HG02588 (cell line): ENCODE measurements at regions not wholly inside any gene's neighbourhood (a gene's known extent, or its start where the extent isn't known, plus 50 kb on each side); places are given as distances from the start of the nearest gene placed in this dataset.
"Not testable (repeated sequence)": the region's sequence is repeated elsewhere in the genome, so short reads cannot be mapped to it uniquely, and the experiment has no call there.

Source experiments
- ATAC-seq: cut with Tn5 transposase; IDR thresholded peaks from one replicate; pipeline ENCODE4 v1.9.1; 2021; ENCODE audit warnings: mild to moderate bottlenecking, moderate library complexity; ENCODE audit not compliant: unreplicated experiment

DNA sequence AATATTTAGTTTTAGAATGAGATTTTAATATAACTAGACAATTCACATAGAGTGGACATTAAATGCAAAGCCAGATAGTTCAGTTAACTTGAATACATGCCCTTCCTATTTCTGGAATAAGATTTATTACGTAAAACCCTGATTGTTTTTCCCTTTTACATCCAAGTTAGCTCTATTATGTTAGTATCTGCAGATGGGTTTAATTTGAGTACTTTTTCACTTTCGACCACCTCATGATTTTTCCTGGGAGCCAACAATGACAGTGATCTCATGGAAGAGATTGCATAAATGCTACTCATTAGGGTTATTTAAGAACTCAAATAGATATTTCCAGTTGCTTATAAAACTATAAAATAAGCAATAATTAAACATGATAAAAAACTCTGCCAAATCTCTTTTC is 199.4 kb upstream of the PTGFR start:
- no peak for ATAC-seq

DNA sequence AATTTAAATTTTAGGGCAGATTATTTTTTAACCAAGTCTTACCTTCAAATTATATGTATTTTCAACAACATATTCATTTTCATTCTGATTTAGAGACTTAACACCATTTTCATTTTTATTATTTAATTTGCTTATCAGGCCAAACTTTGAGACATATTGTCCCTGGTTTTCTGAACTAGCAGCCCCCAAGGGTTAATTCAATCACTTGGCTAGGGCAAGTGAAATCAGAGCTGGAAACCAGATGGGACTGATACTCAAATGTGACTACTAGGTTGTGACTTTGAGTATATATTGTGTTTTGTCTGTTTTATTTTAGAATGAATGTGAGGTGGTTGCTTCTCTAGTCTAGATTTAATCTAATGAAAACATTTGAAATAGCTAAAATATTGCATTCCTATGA is 198.9 kb upstream of the PTGFR start:
- ATAC-seq = no peak

DNA sequence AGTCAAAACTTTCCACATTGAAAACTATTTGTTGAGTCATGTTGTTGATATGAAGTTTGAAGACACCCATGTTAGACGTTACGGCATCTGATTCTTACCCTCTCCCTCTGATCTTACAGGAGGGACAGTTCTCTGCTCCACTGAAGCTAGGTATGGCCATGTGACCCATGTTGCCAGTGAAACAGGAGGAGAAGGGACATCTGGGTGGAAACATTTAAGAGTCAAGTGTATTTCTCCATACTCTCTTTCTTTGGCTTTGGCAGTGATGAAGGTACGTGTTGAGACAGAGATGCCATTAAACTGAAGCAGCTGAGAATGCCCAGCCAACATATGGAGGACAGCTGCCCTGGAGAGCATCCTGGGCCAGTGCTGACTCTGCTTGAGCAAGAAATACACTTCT is 198.4 kb upstream of the PTGFR start:
- ATAC-seq = no peak

DNA sequence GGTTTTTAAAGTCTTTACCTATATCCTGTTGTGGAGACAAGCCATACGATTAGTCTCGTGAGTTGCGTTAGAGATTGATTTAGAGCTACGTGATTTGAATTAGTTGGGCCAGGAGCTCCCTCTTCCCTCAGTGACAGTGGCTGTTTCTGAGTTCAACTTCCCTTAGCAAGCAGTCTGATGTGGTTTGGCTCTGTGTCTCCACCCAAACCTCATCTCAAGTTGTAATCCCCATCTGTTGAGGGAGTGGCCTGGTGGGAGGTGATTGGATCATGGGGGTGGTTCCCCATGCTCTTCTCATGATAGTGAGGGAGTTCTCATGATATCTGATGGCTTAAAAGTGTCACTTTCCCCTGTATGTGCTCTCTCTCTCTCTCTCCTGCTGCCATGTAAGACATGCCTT is 192.9 kb upstream of the PTGFR start:
- ATAC-seq = no peak

DNA sequence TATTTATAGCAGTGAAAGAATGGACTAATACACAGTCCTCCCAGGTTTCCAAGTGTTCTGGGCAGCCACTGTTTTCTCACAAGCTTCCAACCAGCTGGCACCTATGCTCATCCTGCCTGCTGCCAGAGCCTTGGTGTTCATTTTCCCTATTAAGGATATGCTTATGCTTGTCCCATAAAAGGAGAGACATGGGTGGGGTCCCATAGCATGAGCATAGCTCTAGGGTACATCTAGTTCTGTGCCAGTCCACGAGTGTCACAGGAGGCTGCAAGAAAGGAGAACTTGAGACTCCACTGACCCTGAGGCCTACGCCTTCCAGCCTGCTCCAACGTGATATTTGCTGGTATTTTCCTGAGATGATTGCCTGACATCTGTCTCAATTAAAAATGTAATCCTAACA is 192.4 kb upstream of the PTGFR start:
- no peak for ATAC-seq

DNA sequence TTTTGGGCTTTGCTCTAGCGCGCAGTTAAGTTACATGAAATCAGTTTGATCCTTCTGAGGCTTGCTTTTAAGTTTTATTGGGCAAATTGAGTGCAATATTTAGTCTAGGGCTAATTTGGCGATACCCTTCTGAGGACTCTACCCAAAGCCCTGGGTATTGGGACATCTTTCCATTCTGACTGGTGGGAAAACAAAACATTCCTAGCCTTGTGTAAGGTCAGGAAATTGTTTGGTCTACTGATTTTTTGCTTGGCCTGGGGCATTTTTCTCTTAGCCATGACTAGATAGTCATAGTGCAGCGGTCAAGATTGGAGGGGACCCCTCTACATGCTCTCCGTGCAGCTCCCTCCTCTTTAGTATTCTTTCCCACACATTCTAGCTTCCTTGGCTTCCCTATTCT is 189.6 kb upstream of the PTGFR start:
- ATAC-seq = no peak

DNA sequence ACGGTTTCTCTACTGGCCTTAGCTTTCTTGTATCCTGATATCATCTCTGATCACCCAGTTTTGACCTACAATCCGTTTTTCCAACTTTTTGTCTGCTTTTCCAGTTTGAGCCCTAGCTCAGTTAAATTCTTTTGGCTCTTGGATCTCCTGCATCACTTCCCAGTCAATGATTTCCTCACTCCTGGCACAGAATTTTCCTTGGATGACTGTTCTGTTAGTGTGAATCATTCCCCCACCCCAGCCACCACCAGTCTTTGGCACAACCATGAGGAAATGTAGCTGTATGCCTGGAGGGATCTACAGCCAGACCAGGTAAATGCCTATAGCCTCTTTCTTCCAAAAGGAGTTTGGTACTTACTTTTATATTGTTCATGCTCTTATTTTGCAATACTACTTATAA is 187.2 kb upstream of the PTGFR start:
- no peak for ATAC-seq

DNA sequence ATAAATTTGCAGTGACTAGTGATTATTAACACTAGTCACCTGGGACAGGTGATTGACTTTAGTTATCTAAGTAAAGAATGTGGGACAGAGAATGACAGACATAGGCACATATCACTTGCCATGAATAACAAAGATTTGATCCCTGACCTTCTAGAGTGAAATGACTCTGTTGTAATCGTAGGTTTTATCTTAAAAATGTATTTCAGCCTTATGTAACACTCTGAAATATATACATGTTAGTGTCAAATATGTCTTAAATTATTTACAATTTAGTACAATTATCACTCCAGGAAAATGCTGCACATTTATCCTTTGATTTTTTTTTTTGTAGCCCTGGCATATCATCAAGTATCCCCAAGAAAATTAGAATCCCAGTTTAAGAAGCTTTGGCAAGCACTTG is 186.4 kb upstream of the PTGFR start:
- ATAC-seq = no peak

DNA sequence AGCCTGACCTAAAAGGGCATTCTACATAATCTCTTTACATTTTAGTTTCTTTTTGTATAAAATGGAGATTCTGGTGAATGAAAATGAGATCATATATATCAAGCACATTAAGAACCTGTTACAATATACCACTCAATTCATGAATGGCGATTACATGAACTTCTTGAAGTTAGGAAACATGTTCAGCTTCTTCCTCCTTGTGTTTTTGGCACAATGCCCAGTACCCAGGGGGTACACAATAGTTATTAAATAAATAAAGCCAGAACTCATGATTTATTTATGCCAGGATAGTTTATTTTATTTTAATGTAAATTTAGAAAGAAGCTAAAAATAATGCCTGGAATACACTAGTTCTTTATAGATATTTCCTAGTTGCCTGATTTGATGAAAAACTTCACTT is 186.0 kb upstream of the PTGFR start:
- ATAC-seq = no peak

DNA sequence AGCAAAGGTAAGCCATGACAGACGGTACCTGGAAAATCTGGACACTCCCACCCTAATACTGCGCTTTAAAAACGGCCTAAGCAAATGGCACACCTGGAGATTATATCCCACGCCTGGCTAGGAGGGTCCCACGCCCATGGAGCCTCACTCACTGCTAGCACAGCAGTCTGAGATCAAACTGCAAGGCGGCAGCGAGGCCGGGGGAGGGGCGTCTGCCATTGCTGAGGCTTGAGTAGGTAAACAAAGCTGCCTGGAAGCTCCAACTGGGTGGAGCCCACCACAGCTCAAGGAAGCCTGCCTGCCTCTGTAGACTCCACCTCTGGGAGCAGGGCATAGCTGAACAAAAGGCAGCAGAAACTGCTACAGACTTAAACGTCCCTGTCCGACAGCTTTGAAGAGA is 180.5 kb upstream of the PTGFR start:
- ATAC-seq = not testable (repeated sequence)

DNA sequence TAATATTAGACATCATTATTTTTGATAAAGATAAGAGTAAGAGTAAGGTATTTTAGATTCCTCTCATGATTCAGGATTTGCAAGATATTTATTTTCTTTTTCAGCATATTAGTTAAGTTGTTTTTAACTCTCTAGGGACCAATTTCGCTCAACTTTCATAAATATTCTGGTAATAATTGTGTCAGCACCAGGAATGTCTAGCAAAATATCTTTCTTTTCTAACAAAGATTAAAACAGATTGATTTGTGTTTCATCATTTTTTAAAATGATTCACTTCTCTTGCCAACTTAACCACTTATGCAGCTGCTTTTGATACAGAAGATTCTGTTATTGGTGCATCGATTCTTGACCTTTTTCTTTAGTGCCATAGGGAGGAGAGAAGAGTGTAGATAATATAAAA is 172.8 kb upstream of the PTGFR start:
- no peak for ATAC-seq

DNA sequence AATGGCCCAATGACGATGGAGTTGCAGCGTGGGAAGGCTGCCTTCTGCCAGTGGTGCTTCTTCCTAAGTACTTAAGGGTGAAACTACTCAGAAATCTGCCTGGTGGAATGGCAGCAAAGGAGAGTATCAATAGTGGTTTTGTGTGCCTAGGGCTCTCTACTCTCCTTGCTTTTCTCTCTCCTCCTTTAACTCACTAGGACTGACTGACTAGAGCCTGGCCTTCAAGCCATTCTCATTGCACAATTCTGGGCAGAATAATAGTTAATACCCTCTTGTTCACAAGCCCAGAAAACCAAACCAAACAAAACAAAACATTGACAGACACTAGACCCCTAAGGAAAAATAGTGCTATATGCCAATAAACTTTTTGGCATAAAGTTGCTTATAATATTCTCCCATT is 171.2 kb upstream of the PTGFR start:
- no peak for ATAC-seq

DNA sequence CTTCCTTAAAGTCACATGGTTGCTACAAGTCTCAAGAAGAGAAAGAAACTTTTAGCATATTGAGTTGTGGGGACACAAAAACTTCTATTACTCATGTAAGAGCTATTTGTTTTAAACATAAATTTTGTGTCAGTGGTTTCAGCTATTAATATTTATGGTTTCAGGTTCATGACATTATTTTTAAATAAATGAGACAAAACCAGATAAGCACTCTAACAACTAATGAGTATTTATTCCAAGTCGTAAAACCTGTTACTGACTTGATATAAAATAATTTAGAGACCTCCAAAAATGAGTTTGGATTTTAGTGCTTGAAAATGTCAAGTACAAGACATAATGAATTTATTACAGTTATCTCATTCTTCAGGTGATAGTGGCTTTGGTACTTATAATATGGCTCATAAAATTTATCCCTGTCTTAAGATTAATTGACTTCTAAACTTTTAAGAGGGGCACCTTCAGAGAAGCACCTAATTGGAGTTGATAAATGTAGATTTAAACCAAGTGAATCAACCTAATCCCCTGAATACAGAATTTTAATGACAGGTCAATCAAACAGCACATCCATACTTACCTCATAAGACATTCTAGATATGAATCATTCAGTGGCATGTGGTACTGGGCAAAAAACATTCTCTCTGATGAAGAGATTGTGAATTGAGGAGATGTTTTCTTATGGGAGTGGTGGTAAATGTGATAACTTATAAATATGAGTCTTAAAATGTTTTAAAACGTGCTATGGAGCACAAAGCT is 167.7 kb upstream of the PTGFR start:
- no peak for ATAC-seq

DNA sequence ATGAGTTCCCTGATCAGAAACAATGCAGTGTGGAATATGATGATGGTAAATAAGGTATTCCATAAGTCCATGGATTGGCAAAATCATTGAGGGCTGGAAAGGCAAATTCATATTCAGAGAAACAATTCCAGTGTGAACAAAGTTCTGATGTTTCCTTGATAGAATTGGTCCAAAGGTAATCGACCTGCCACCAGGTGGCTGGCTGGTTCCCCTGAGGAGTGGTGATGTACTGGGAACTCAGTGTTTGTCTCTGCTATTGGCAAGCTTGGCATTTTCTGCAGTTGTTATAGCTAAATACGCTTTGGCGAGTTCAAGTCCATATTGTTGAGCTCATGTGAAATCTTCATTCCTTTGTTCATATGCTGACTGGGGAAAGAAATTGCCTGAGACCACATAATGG is 165.5 kb upstream of the PTGFR start:
- no peak for ATAC-seq

DNA sequence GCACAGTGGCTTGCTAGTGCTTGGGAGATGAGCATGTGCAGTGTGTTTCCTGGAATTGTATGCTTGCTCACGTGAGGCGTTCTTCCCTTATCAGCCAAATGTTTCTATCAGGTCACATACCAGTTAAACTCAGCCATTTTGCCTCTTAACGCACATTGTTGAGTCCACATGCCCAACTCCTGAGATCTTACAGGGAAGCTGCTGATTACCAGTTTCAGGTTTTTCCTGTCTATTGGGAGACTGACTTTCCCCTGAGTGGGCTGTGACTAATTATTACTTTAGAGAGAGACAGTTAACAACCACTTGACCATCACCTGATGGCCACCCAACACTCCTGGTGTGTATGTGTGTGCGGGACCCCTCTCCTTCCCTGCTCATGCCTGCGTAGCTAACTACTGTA is 161.3 kb upstream of the PTGFR start:
- no peak for ATAC-seq

DNA sequence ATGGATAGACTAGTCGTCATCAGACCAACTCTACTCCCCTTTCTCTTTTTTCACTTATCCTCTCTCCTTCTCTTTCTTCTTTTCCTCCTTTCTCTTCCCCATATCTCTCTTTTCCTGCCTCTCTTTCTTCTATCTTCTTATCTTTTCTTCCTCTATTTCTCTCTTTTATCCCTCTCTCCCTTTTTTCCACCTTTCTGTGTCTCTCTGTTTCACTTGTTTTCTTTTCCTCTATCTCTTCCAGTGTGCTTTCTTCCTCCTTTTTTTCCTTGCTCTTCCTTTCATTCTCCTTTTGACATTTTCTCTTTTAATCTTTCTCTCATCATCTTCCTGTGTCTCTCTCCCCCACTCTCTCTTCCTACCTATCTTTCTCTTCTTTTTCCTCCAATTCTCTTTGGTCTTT is 159.0 kb upstream of the PTGFR start:
- ATAC-seq = no peak

DNA sequence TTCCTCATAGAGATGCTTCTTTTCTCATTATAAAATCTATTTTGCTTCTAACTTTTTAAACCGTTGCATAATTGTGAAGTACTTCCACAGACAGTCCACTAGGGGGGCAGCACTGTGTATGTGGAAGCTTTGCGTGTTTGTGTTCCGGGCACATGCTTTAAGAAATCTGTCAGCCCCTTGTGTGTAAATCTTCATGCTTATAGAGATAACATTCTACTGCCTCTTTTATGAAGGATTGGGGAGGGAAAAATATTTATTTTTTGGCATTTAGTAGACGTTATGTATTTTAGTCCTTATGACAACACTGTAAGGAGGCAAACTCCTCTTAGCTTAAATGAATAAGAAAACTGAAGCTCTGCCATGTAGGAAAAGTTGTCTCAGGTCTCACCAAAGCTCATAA is 157.3 kb upstream of the PTGFR start:
- ATAC-seq = peak; percentile 90

DNA sequence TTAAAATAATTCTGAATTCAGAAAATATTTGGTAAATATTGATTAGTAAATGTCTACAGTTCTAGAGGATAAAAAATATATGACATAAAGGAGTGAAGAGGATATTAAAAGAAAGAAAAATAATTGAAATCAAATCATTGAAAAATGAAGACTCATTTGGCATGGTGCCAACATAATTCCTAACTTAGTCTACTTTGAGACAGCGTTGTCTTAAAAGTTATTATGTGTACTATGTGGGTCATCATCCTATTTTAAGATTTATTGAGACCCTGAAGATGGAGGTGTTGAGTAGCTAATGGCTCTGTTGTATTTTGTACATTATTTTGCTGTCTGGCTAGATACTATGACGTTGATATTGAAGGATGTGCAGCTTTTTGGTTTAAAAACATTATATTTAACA is 156.7 kb upstream of the PTGFR start:
- no peak for ATAC-seq

DNA sequence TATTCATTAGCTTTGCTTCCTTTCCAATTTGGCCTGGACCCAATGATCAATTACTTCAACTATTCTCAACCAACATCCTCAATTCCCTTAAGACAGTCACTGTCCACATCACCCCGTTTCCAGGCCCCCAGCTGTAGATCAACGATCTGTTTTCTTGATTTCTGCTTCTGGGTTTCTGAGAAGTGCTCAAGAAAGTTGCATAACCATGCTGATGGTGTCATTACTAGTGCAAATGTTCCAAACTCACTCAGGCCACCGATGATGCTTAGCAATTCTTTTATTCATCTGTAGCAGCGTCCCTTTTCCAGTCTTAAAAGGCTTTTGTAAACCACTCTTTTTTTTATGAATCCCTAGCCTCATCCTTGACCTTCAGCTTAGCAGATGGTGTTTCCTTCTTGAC is 155.8 kb upstream of the PTGFR start:
- ATAC-seq = no peak

DNA sequence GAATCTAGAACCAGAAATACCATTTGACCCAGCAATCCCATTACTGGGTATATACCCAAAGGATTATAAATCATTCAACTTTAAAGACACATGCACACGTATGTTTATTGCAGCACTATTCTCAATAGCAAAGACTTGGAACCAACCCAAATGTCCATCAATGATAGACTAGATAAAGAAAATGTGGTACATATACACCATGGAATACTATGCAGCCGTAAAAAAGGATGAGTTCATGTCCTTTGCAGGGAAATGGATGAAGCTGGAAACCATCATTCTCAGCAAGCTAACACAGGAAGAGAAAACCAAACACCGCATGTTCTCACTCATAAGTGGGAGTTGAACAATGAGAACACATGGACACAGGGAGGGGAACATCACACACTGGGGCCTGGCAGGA is 154.0 kb upstream of the PTGFR start:
- ATAC-seq = not testable (repeated sequence)

DNA sequence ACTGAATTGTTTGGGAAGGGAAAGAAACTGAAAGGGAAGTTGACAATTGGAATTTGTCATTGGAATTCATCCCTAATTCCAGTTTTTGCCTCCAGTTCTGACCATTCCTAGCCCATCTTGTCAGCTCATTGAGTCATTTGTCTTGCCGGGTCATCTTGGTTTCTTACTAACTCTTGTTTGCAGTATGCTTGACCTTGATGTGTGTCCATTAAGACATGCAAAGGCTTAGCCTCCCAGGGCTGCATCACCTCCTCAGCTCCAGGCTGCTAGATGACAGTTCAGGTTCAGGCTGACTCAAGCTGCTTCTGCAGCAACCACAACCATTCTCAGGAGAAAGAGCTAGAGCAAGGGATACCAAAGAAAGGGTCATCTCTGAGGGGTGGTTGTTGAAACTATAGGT is 151.3 kb upstream of the PTGFR start:
- ATAC-seq = no peak

DNA sequence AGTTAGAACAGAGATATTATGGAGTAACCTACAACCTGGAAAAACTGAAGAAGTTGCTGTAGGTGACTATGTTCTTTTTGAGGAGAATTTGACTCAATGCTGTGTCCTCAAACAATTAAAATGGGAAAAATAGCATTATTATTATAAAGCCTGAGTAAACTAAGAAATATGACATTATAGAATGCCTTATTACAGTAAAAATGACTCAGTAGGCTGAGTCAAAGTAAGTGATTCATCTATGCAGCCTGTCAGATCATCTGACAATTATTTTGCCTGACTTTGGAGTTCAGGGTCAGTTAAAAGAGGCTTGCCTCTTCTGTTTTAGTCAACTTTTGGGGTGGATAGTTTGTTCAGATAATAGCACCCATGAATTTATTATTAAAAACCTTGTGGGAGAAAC is 150.8 kb upstream of the PTGFR start:
- ATAC-seq = no peak

DNA sequence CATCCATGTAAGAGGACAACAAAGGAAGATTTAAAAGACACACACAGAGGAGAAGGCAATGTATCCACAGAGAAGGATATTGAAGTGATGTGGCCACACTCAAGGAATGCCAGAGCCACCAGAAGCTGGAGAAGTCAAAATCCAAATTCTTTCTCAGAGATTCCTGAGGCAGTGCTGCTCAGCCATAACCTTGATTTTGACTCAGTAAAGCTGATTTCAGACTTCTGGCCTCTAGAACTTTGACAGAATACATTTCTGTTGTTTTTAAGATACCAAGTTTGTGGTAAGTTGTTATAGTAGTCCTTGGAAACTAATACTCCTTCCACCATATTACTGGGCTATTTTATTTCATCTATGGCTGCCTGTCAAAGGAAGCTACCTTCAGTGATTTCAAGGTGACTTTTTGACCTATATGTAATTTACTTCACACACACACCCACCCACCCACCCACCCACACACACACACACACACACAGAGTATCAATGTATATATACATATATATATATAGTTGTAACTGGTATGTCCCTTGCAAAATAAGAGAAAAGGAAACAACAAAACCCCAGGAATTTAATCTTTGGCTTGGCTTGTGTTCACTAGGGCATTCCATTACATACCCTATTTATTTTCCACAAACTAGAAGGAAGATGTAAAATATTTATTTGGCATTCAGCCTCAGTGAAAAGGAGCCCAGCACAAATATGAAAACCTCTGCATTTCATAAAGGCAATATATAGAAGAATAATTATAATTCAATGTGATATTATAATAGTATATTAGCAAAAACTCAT is 142.1 kb upstream of the PTGFR start:
- ATAC-seq = no peak
